Sigmoid colon (tissue), 6 donors: ENCODE measurements at regions not wholly inside any gene's neighbourhood (a gene's known extent, or its start where the extent isn't known, plus 50 kb on each side); places are given as distances from the start of the nearest gene placed in this dataset.

Experiments used
- DNase-seq: peaks from one replicate; pipeline ENCODE4 v3.0.0-alpha.2; 2019
- H3K27ac ChIP-seq, 4 donors: fragments of 200-600 bp; sonication (generic); one replicate each; pipeline ENCODE4 v1.5.1; 2016 to 2019; ENCODE audit warnings: mild to moderate bottlenecking in 1 of 4
- H3K27me3 ChIP-seq, 3 donors: fragments of 200-600 bp; sonication (generic); one replicate each; pipeline ENCODE4 v1.5.1; 2019; ENCODE audit warnings: mild to moderate bottlenecking in 1 of 3
- H3K36me3 ChIP-seq, 4 donors: fragments of 200-600 bp; sonication (generic); one replicate each; pipeline ENCODE4 v1.5.1; 2016 to 2019
- H3K4me1 ChIP-seq, 4 donors: fragments of 200-600 bp; sonication (generic); one replicate each; pipeline ENCODE4 v1.5.1; 2017 to 2019
- H3K4me3 ChIP-seq, 4 donors: fragments of 200-600 bp; sonication (generic); one replicate each; pipeline ENCODE4 v1.5.1; 2017 to 2019; ENCODE audit warnings: mild to moderate bottlenecking in 2 of 4, moderate library complexity in 1 of 4
- H3K9me3 ChIP-seq, 4 donors: fragments of 200-600 bp in 3 of 4; sonication (generic) in 3 of 4; one replicate each; pipeline versions ENCODE4 v1.5.1 to v1.6.1; 2013 to 2019
- EP300 ChIP-seq, 4 donors: sonication (generic); formaldehyde crosslinking; IDR thresholded peaks; one replicate each; pipeline ENCODE4 v1.6.1; 2017; ENCODE audit warnings: antibody characterized with exemption in 4 of 4
- POLR2A ChIP-seq, 2 donors: fragments of 450-650 bp; IDR thresholded peaks; one replicate each; pipeline ENCODE4 v1.6.1; 2016; ENCODE audit warnings: antibody characterized with exemption in 2 of 2, mild to moderate bottlenecking in 2 of 2, moderate library complexity in 2 of 2
- POLR2AphosphoS5 ChIP-seq, 4 donors: sonication (generic); formaldehyde crosslinking; IDR thresholded peaks; one replicate each; pipeline ENCODE4 v1.6.1; 2017; ENCODE audit warnings: antibody characterized with exemption in 4 of 4
- WGBS, 2 donors: extraction: QIAGEN DNeasy Blood & Tissue Kit; methylation state at CpG; one replicate each; pipeline ENCODE4 v1.1.7; 2013; 5-methylcytosine and 5-hydroxymethylcytosine counted together
- intact Hi-C: fragments of 100-400 bp; cut with DNase I; formaldehyde crosslinking; loops from one replicate; pipeline ENCODE4 v1.15.1; 2023
- TF ChIP-seq, protein P1 (sequence below), 4 experiments: fragments of 450-650 bp in 3 of 4; fragments of 200-600 bp in 1 of 4; IDR thresholded peaks; one replicate each; pipeline ENCODE4 v1.5.1; 2016 to 2019; ENCODE audit warnings: antibody characterized with exemption in 4 of 4, mild to moderate bottlenecking in 3 of 4, moderate library complexity in 2 of 4
- donor health status: healthy with polysubstance abuse.
- donor health status: healthy.

DNA sequence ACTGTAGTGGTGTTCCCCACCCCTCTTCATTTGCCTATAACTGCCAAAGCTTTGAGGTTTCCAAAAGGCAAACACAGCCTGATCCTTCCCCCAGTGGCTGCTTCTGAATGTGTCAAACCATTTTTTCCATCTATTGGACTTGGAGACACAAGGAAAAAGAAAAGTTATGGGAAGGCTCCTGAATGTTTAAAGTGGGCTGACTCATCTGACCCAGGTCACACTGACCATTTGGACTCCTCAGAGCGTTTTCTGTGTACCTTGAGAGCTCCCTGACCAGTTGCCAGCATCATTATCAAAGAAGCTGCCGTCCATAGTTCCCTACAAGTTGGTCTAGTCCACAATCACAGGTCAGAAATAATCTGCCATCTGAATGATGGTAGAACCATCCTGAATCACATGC is 123.4 kb upstream of the COL3A1 start:
- Histone ChIP-seq H3K27ac (no peak overlapping the region), H3K36me3 (no peaks in the 10 kb centered on the region), H3K27me3 (no peaks in the 10 kb centered on the region), H3K4me1 (peaks cover 0 to 15% (median 0%) of the 10 kb centered on the region in 4 donors), H3K4me3 (no peak overlapping the region), H3K9me3 (peaks cover 0 to 4% (median 0%) of the 10 kb centered on the region in 4 donors)
- TF ChIP-seq POLR2A (IDR thresholded peaks at IDR 0.05): no peak
- TF ChIP-seq, protein P1, sequence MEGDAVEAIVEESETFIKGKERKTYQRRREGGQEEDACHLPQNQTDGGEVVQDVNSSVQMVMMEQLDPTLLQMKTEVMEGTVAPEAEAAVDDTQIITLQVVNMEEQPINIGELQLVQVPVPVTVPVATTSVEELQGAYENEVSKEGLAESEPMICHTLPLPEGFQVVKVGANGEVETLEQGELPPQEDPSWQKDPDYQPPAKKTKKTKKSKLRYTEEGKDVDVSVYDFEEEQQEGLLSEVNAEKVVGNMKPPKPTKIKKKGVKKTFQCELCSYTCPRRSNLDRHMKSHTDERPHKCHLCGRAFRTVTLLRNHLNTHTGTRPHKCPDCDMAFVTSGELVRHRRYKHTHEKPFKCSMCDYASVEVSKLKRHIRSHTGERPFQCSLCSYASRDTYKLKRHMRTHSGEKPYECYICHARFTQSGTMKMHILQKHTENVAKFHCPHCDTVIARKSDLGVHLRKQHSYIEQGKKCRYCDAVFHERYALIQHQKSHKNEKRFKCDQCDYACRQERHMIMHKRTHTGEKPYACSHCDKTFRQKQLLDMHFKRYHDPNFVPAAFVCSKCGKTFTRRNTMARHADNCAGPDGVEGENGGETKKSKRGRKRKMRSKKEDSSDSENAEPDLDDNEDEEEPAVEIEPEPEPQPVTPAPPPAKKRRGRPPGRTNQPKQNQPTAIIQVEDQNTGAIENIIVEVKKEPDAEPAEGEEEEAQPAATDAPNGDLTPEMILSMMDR (IDR thresholded peaks at IDR 0.05): no peak
- no peak for TF ChIP-seq POLR2AphosphoS5 (IDR thresholded peaks at IDR 0.05)
- TF ChIP-seq EP300 (IDR thresholded peaks at IDR 0.05): no peak
- WGBS, 2 donors: 50 to 68% methylated on average over 2 of the region's 2 CpGs
- intact Hi-C loops: no loop called here
- no peak for DNase-seq

DNA sequence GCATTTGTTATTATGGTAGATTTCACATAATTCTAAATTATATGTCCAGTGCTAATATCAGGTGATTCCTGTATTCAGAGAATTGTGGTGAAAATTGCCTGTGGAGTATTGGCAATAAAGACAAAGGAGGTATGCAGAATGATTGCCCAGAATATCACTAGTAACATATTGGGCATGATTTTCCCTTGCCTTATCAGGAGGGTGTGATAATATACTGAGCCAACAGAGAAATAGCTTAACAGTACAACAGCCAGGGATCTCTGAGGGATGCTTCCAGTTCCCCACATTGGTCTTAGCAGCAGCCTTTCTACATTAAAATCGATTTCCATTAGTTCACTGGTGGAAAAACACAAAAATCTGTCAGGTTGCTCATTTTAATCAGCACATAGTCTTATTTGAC is 122.9 kb upstream of the COL3A1 start:
- WGBS, 2 donors: 30 to 60% methylated on average over 1 of the region's 1 CpG
- H3K27me3 ChIP-seq: no peaks in the 10 kb centered on the region
- no peak overlapping the region for H3K4me3 ChIP-seq
- intact Hi-C loops: no loop called here
- H3K4me1 ChIP-seq: peaks cover 0 to 15% (median 0%) of the 10 kb centered on the region in 4 donors
- DNase-seq: no peak
- TF ChIP-seq EP300 (IDR thresholded peaks at IDR 0.05) (no peak), POLR2AphosphoS5 (IDR thresholded peaks at IDR 0.05) (no peak), POLR2A (IDR thresholded peaks at IDR 0.05) (no peak)
- TF ChIP-seq, protein P1 (IDR thresholded peaks at IDR 0.05): no peak
- H3K9me3 ChIP-seq: peaks cover 0 to 3% (median 0%) of the 10 kb centered on the region in 4 donors
- no peak overlapping the region for H3K27ac ChIP-seq
- H3K36me3 ChIP-seq: no peaks in the 10 kb centered on the region

DNA sequence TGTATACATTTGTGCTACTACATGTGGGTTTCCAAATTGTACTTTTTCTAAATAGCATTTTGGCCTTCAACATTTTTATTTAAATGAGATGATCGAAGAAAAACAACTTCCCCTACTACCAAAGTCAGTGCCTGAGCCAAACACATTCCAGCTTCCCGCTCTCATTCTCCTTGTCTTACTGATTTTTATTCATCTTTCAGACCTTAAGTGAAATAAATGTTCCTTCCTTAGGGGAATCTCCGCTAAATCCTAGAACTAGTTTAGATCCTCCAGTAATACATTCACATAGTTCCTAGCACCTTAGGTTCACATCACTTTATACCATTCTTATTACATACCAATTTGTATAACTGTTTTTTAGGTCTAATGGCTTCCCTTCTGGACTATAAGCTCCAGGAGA is 122.3 kb upstream of the COL3A1 start:
- H3K9me3 ChIP-seq: no peaks in the 10 kb centered on the region
- peaks cover 0 to 15% (median 0%) of the 10 kb centered on the region in 4 donors for H3K4me1 ChIP-seq
- no peaks in the 10 kb centered on the region for H3K36me3 ChIP-seq
- no peaks in the 10 kb centered on the region for H3K27me3 ChIP-seq
- DNase-seq: no peak
- intact Hi-C loops: no loop called here
- no peak overlapping the region for H3K27ac ChIP-seq
- TF ChIP-seq POLR2A (IDR thresholded peaks at IDR 0.05): no peak
- TF ChIP-seq, protein P1 (IDR thresholded peaks at IDR 0.05): no peak
- no peak for TF ChIP-seq POLR2AphosphoS5 (IDR thresholded peaks at IDR 0.05)
- TF ChIP-seq EP300 (IDR thresholded peaks at IDR 0.05): no peak
- WGBS, 2 donors: 90 to 91% methylated on average over 3 of the region's 3 CpGs
- H3K4me3 ChIP-seq: no peak overlapping the region

DNA sequence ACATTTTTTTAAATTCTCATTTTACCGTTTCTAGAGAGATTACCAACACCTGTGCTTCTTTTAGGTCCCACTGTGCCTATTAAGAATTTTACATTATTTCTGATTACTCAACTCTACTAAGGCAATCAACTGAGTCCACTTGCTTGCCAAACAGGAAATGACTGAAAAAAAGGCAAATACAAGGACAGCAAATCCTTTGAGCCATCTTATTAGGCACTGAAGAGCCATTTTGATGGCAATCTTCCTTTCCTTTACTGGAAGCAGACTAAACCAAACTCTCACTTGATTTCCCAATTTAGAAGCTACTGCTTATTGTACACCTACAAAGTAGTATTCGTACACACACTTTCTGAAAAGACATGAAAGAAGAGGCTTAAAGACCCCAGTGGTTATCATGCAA is 121.4 kb upstream of the COL3A1 start:
- Histone ChIP-seq H3K27me3 (no peaks in the 10 kb centered on the region), H3K36me3 (no peaks in the 10 kb centered on the region), H3K9me3 (no peaks in the 10 kb centered on the region), H3K27ac (no peak overlapping the region), H3K4me3 (no peak overlapping the region), H3K4me1 (peaks cover 0 to 15% (median 0%) of the 10 kb centered on the region in 4 donors)
- DNase-seq: no peak
- no peak for TF ChIP-seq POLR2A (IDR thresholded peaks at IDR 0.05)
- no peak for TF ChIP-seq POLR2AphosphoS5 (IDR thresholded peaks at IDR 0.05)
- no peak for TF ChIP-seq EP300 (IDR thresholded peaks at IDR 0.05)
- intact Hi-C loops: no loop called here
- 82 to 86% methylated on average over 2 of the region's 2 CpGs for WGBS, 2 donors

DNA sequence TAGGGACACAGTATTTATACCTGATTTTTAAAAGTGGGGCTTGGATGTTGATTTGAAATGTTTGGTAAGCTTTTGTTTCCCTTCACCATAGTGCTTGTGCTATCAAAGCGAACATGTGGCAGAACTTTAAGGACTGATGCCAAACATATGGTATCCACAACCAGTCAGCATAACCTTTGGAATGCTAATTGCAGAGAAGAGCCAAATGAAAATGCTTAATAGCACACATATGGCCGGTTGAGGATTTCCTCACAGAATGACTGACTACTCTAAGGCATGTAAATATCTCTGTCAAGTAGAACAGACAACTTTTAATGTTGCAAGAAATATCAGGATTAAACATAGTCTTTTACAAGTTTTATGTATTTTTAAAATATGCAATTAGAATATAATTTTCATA is 120.9 kb upstream of the COL3A1 start:
- no peaks in the 10 kb centered on the region for H3K36me3 ChIP-seq
- no peaks in the 10 kb centered on the region for H3K27me3 ChIP-seq
- intact Hi-C loops: no loop called here
- no peak for DNase-seq
- WGBS, 2 donors: 68 to 73% methylated on average over 2 of the region's 2 CpGs
- no peak for TF ChIP-seq POLR2A (IDR thresholded peaks at IDR 0.05)
- no peak for TF ChIP-seq EP300 (IDR thresholded peaks at IDR 0.05)
- TF ChIP-seq, protein P1 (IDR thresholded peaks at IDR 0.05): no peak
- no peak for TF ChIP-seq POLR2AphosphoS5 (IDR thresholded peaks at IDR 0.05)
- H3K4me1 ChIP-seq: peaks cover 0 to 11% (median 0%) of the 10 kb centered on the region in 4 donors
- no peak overlapping the region for H3K4me3 ChIP-seq
- no peak overlapping the region for H3K27ac ChIP-seq
- H3K9me3 ChIP-seq: no peaks in the 10 kb centered on the region
